MM.1S (cell line): ENCODE measurements at regions not wholly inside any gene's neighbourhood (a gene's known extent, or its start where the extent isn't known, plus 50 kb on each side); places are given as distances from the start of the nearest gene placed in this dataset.

ENCODE experiments used
- CTCF ChIP-seq: fragments of 300-600 bp; sonication (generic); IDR thresholded peaks from 2 replicates; pipeline ENCODE4 v1.5.1; 2016; ENCODE audit warnings: antibody characterized with exemption, low read length, mixed read lengths
- EZH2 ChIP-seq: fragments of 300-600 bp; sonication (generic); optimal IDR thresholded peaks from 2 replicates; pipeline ENCODE3; 2017; ENCODE audit warnings: low read depth, mild to moderate bottlenecking, antibody characterized with exemption, low read length, mixed read lengths
- EZH2phosphoT487 ChIP-seq: fragments of 300-600 bp; sonication (generic); IDR thresholded peaks from 2 replicates; pipeline ENCODE4 v1.6.1; 2018; ENCODE audit warnings: antibody characterized with exemption, low read length

- no peak for TF ChIP-seq CTCF
- no peak for TF ChIP-seq EZH2phosphoT487
- TF ChIP-seq EZH2: no peak
Measured at GRCh38 chr3:70744536-70744935, 432.1 kb upstream of the MDFIC2 start.
